ENCODE measurements at regions not wholly inside any gene's neighbourhood (a gene's known extent, or its start where the extent isn't known, plus 50 kb on each side); places are given as distances from the start of the nearest gene placed in this dataset.

DNA sequence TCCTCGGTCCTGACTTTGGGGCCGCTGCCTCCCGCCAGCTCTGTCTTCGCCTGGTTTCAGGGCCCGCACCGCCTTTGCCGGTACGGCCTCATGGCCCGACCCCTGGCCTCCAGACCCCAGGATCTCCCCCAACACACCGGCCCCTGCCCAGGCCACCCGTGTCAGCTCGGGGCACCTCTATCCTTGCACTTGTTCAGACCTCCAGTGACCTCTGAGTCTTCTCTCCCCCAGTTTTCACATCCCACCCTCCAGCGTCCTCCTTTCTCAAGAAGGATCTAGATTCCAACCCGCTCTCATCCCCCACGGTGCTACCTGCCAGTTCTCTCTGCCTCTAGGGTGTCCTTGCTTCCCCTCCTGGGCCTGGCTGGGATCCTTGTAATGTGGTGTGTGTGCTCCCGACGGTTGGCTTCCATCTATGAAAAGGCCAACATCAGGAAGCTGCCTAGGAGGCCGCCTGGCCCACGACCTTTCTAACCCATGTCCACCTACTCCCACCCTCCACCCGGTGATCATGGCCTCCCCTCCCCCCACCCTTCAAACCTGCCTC, 61.1 kb downstream of the SPATA31C2 start:
- Mint-ChIP-seq H3K27me3 (peaks cover 64% of the 10 kb centered on the region), H3K4me1 (peaks cover 18% of the 10 kb centered on the region), H3K9me3 (no peaks in the 10 kb centered on the region), H3K27ac (no peak overlapping the region), H3K4me3 (peak overlapping the region; percentile 79), H3K36me3 (no peaks in the 10 kb centered on the region)
- CTCF ChIA-PET: interaction anchor here (0.6 to 1.1 kb wide), 2 partner anchors 12 to 489 kb away, joined by 3 read pairs; no protein-coding TSS in a partner anchor
- DNase-seq: no peak

DNA sequence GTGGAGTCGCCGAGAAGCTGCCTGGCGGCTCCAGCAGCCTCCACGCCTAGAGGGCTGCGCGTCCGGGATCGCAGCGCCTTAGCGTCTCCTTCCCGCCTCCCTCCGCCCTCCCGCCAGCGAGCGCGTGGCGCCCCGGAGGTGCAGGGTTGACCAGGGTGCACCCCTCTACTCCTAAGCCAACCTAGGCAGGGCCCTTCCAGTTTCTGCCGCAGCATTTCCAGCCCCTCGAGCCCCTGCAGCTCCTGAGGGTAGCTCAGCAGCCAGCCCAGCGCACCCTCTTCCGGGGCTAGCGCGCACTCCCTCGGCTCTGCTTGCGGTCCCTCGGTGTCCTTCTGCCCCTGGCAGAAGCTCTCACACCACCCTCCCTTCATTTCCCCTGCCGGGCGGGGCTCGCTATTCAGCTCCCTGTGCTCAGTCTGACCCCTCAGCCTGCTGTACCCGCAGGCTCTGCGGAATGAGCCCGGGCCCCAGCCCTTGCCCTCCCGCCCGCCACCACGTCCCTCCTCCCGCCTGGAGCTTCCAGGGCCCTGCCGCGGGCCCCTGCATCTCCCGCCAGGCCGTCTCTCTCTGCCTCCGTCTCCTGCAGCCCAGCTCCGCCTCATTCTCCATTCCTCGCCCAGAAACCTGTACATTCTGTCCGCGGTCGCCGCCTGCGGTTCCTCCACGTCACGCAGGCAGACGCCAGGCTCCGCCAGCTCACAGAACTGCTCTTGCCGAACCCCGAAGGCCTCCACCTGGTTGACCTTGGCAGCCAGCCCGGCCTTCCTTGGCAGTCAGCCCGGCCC, 61.8 kb downstream of the SPATA31C2 start:
- Mint-ChIP-seq H3K27me3 (peaks cover 69% of the 10 kb centered on the region), H3K27ac (no peak overlapping the region), H3K4me1 (peaks cover 18% of the 10 kb centered on the region), H3K36me3 (no peaks in the 10 kb centered on the region), H3K4me3 (peak overlapping the region; percentile 79), H3K9me3 (no peaks in the 10 kb centered on the region)
- CTCF ChIA-PET: interaction anchor here (0.5 to 1.1 kb wide), 4 partner anchors 13 to 699 kb away, joined by 3 read pairs; no protein-coding TSS in a partner anchor
- DNase-seq: peak; percentile 51

- peak overlapping the region; percentile 79 for H3K4me3 Mint-ChIP-seq
- H3K36me3 Mint-ChIP-seq: no peaks in the 10 kb centered on the region
- H3K4me1 Mint-ChIP-seq: peaks cover 18% of the 10 kb centered on the region
- H3K27ac Mint-ChIP-seq: no peak overlapping the region
- DNase-seq: no peak
- CTCF ChIA-PET: interaction anchor here (0.6 to 1.1 kb wide), 3 partner anchors 14 to 699 kb away, joined by 3 read pairs; no protein-coding TSS in a partner anchor
- no peaks in the 10 kb centered on the region for H3K9me3 Mint-ChIP-seq
- H3K27me3 Mint-ChIP-seq: peaks cover 69% of the 10 kb centered on the region
These were observed 62.3 kb downstream of the SPATA31C2 start for GRCh38 chr9:88075966-88076285.

DNA sequence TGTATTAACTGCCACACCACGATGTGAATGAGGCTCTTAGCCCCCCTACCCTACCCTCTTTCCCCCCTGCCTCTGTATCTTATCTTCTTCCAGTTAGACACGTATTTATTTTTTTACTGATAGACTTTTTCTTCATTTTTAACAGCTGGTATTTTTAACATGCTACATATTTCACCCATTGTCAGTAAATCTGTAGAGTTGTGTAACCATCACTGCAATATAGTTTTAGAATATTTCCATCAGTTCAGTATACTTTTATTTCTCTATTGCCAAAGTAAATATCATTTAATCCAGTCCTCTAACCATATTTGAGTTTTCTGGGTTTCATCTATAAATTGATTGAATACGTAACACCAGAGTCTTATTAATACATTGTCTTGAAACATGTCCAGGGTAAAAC, 62.8 kb downstream of the SPATA31C2 start:
- Mint-ChIP-seq H3K27me3 (peaks cover 69% of the 10 kb centered on the region), H3K4me3 (peak overlapping the region; percentile 79), H3K36me3 (no peaks in the 10 kb centered on the region), H3K9me3 (no peaks in the 10 kb centered on the region), H3K4me1 (peaks cover 18% of the 10 kb centered on the region), H3K27ac (no peak overlapping the region)
- no peak for DNase-seq
- CTCF ChIA-PET: interaction anchor here (0.9 kb wide), 1 partner anchor 700 kb away, joined by 3 read pairs; no protein-coding TSS in a partner anchor

DNA sequence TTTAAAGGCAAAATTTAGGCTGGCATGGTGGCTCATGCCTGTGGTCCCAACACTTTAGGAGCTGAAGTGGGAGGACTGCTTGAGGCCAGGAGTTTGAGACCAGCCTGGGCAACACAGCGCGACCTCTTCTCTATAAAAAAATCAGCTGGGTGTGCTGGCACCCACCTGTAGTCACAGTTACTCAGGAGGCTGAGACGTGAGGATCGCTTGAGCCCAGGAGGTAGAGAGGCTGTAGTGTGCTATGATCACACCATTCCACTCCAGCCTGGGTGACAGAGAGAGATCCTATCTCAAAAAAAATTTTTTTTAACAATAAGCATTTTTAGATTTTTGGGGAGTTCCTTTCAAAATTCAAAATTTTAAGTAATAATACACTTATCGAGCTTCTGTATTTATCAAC, 63.3 kb downstream of the SPATA31C2 start:
- H3K27me3 Mint-ChIP-seq: peaks cover 65% of the 10 kb centered on the region

DNA sequence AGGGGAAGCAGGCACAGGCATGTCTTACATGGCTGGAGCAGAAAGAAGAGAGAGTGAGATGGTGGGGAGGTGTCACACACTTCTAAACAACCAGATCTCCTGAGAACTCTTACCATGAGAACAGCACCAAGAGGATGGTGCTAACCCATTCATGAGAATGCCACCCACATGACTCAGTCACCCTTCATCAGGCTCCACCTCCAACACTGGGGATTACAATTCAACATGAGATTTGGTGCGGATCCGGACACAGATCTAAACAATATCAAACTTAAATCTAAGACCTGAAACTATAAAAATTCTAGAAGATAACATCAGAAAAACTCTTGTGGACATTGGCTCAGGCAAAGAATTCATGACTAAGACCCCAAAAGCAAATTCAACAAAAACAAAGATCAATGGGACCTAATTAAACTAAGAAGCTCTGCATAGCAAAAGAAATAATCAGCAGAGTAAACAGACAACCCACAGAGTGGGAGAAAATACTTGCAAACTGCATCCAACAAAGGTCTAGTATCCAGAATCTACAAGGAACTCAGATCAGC, 65.4 kb downstream of the SPATA31C2 start:
- H3K4me3 Mint-ChIP-seq: no peak overlapping the region
- CTCF ChIA-PET: no interaction called here
- DNase-seq: no peak
- peaks cover 18% of the 10 kb centered on the region for H3K4me1 Mint-ChIP-seq
- H3K27me3 Mint-ChIP-seq: peaks cover 50% of the 10 kb centered on the region
- no peaks in the 10 kb centered on the region for H3K9me3 Mint-ChIP-seq
- no peak overlapping the region for H3K27ac Mint-ChIP-seq
- no peaks in the 10 kb centered on the region for H3K36me3 Mint-ChIP-seq

More for the DNA sequence above, 63.3 kb downstream of the SPATA31C2 start:
- Mint-ChIP-seq H3K4me3 (no peak overlapping the region), H3K36me3 (no peaks in the 10 kb centered on the region), H3K9me3 (no peaks in the 10 kb centered on the region), H3K4me1 (peaks cover 18% of the 10 kb centered on the region), H3K27ac (no peak overlapping the region)
- DNase-seq: no peak
- CTCF ChIA-PET: no interaction called here

GRCh38 chr9:88071331-88071730, 66.9 kb downstream of the SPATA31C2 start:
- Mint-ChIP-seq H3K4me1 (peaks cover 9% of the 10 kb centered on the region), H3K36me3 (no peaks in the 10 kb centered on the region), H3K9me3 (no peaks in the 10 kb centered on the region), H3K27ac (no peak overlapping the region), H3K27me3 (peaks cover 39% of the 10 kb centered on the region), H3K4me3 (no peak overlapping the region)
- CTCF ChIA-PET: interaction anchor here (0.6 kb wide), 1 partner anchor 501 kb away, joined by 6 read pairs; no protein-coding TSS in a partner anchor
- no peak for DNase-seq

GRCh38 chr9:88065619-88066018, 72.7 kb downstream of the SPATA31C2 start:
- DNase-seq: no peak
- Mint-ChIP-seq H3K36me3 (no peaks in the 10 kb centered on the region), H3K9me3 (no peaks in the 10 kb centered on the region), H3K27me3 (peaks cover 19% of the 10 kb centered on the region), H3K27ac (no peak overlapping the region), H3K4me1 (no peaks in the 10 kb centered on the region), H3K4me3 (no peak overlapping the region)
- CTCF ChIA-PET: no interaction called here

GRCh38 chr9:88064554-88064953, 73.7 kb downstream of the SPATA31C2 start:
- Mint-ChIP-seq H3K36me3 (no peaks in the 10 kb centered on the region), H3K27me3 (peaks cover 18% of the 10 kb centered on the region), H3K4me3 (no peak overlapping the region), H3K4me1 (no peaks in the 10 kb centered on the region), H3K9me3 (no peaks in the 10 kb centered on the region), H3K27ac (no peak overlapping the region)
- no peak for DNase-seq
- CTCF ChIA-PET: no interaction called here

GRCh38 chr9:88060746-88061145, 77.5 kb downstream of the SPATA31C2 start:
- Mint-ChIP-seq H3K27me3 (peaks cover 11% of the 10 kb centered on the region), H3K27ac (no peak overlapping the region), H3K9me3 (no peaks in the 10 kb centered on the region), H3K4me3 (no peak overlapping the region), H3K36me3 (no peaks in the 10 kb centered on the region), H3K4me1 (no peaks in the 10 kb centered on the region)
- CTCF ChIA-PET: no interaction called here
- no peak for DNase-seq

- Mint-ChIP-seq H3K9me3 (no peaks in the 10 kb centered on the region), H3K4me3 (no peak overlapping the region), H3K36me3 (no peaks in the 10 kb centered on the region), H3K27ac (no peak overlapping the region), H3K27me3 (peaks cover 11% of the 10 kb centered on the region), H3K4me1 (no peaks in the 10 kb centered on the region)
- no peak for DNase-seq
- CTCF ChIA-PET: no interaction called here
These were observed 78.8 kb downstream of the SPATA31C2 start for GRCh38 chr9:88059469-88059868.

DNA sequence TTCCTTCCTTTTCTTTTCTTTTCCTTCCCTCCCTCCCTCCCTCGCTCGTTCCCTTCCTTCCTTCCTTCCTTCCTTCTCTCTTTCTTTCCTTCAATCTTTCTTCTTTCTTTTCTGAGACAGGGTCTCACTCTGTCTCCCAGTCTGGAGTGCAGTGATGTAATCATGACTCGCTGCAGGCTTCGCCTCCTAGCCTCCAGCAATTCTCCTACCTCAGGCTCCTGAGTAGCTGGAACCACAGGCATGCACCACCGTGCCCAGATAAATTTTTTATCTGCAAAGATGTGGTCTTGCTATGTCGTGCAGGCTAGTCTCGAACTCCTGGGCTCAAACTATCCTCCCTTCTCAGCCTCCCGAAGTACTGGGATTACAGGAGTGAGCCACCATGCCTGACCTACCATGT, 81.4 kb downstream of the SPATA31C2 start:
- no peaks in the 10 kb centered on the region for H3K27me3 Mint-ChIP-seq
- no peak overlapping the region for H3K4me3 Mint-ChIP-seq
- H3K27ac Mint-ChIP-seq: no peak overlapping the region
- H3K4me1 Mint-ChIP-seq: no peaks in the 10 kb centered on the region
- CTCF ChIA-PET: no interaction called here
- H3K36me3 Mint-ChIP-seq: no peaks in the 10 kb centered on the region
- DNase-seq: no peak
- H3K9me3 Mint-ChIP-seq: peaks cover 7% of the 10 kb centered on the region

DNA sequence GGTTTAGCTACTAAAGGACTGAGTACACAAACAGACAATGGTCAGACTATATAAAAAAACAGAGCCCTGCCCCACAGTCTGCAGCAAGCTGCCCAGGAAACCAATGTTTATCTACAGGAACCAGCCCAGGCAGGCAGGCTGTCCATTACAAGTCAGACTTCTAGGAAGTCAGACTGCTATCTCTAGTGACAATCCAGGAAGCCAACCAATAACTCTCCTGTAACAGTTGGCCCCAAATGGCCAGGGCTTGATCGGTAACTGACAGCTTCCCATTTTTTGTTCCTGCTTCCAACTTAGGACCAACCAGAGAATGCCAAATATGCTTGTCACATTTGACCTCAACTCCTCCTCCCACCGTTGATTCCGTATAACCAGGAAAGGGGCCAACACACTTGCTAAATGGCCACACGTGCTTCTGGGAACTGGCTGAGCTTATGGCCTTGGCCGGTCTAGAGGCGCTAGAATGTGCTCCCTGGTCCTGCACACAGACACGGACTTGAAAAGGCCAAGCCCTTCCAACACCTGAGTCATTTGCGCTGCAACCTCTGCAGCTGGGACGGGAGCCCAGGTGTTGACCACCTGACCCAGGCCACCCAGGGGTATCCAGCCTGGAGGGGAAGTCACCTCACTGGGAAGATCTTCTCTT, 79.6 kb upstream of the CDK20 start:
- Mint-ChIP-seq H3K9me3 (peaks cover 7% of the 10 kb centered on the region), H3K36me3 (no peaks in the 10 kb centered on the region), H3K27ac (no peak overlapping the region), H3K27me3 (no peaks in the 10 kb centered on the region), H3K4me3 (no peak overlapping the region), H3K4me1 (peaks cover 4% of the 10 kb centered on the region)
- DNase-seq: no peak
- CTCF ChIA-PET: no interaction called here

DNA sequence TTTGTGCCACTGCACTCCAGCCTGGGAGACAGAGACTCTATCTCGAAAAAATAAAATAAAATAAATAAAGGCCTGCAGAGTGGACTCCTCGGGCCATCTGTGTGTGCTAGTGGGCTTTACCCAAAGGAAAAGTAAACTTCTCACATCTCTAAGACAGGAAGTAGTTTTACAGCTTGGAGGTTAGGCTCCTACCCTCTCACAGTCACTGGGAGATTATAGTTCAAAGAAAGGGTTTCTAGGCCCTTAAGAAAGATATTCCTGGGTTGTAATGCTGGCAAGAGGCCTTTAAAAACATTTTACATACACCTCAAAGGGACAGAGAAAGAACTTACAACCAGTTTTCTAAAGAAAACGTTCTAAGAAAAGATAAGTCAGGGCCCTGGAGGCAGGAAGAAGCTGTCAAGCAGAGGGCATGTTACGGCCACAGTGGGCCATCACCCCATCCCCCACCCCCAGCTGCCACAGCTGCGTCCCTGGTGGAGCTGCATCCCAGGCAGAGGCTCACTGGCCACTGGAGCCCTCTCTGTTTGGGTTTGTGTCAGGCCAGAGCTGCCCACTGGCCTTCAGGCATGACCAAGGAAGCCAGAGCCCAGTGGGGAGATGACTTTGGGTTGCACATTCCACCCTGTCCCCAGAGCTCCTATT, 78.1 kb upstream of the CDK20 start:
- Mint-ChIP-seq H3K9me3 (peaks cover 7% of the 10 kb centered on the region), H3K4me1 (peaks cover 5% of the 10 kb centered on the region), H3K27ac (no peak overlapping the region), H3K27me3 (no peaks in the 10 kb centered on the region), H3K4me3 (no peak overlapping the region), H3K36me3 (no peaks in the 10 kb centered on the region)
- CTCF ChIA-PET: no interaction called here
- no peak for DNase-seq

All from activated naive CD4-positive, alpha-beta T cell treated with anti-CD3 and anti-CD28 coated beads, Interleukin-2, amount 10 ng/mL, durations not matched to agents 7 days and 5 days (primary cell).